Activated naive CD8-positive, alpha-beta T cell treated with anti-CD3 and anti-CD28 coated beads, Interleukin-2, amount 50 U/mL, for 24 hours (primary cell): ENCODE measurements at regions not wholly inside any gene's neighbourhood (a gene's known extent, or its start where the extent isn't known, plus 50 kb on each side); places are given as distances from the start of the nearest gene placed in this dataset.

ENCODE experiments used
- ATAC-seq: fragments of 150-1000 bp; cut with Tn5 transposase; one replicate; pipeline ENCODE4 v1.10.0; 2021
- DNase-seq: peaks from one replicate; pipeline ENCODE4 v3.0.0; 2021
- H3K27ac Mint-ChIP-seq: one replicate; pipeline ENCODE4 v1.8.0; 2021; ENCODE audit warnings: mild to moderate bottlenecking, mixed read lengths
- H3K27me3 Mint-ChIP-seq: one replicate; pipeline ENCODE4 v1.8.0; 2021; ENCODE audit warnings: mixed read lengths
- H3K36me3 Mint-ChIP-seq: one replicate; pipeline ENCODE4 v1.8.0; 2021; ENCODE audit warnings: low read depth, mixed read lengths
- H3K4me1 Mint-ChIP-seq: one replicate; pipeline ENCODE4 v1.8.0; 2021; ENCODE audit warnings: mixed read lengths
- H3K4me3 Mint-ChIP-seq: one replicate; pipeline ENCODE4 v1.8.0; 2021; ENCODE audit warnings: mild to moderate bottlenecking, moderate library complexity, mixed read lengths
- H3K9me3 Mint-ChIP-seq: one replicate; pipeline ENCODE4 v1.8.0; 2021; ENCODE audit warnings: mixed read lengths

DNA sequence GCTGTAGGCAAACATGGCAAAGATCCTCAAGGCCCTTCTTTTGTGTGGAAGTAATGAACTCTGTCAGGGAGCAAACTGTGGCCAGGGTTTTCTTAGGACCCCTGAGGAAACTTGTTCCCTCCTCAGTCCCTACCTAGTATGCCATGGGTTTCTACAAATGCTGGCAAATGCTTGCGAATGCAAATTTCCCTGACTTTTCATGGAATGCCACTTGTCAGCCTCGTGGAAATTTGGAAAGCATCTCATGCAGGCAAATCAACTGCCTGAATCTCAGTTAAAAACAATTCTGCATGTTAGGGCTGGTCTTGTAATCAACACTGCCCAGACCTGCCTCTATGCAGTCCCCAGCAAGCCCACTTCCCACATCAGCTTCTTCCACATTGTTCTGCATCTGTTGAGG lies 334.9 kb upstream of the AJAP1 start:
- Mint-ChIP-seq H3K4me3 (no peak overlapping the region), H3K9me3 (peaks cover 9% of the 10 kb centered on the region), H3K36me3 (peaks cover 2% of the 10 kb centered on the region), H3K4me1 (no peaks in the 10 kb centered on the region), H3K27me3 (peaks cover 4% of the 10 kb centered on the region), H3K27ac (no peak overlapping the region)
- ATAC-seq (no peak), DNase-seq (no peak)

- no peaks in the 10 kb centered on the region for H3K4me1 Mint-ChIP-seq
- H3K4me3 Mint-ChIP-seq: no peak overlapping the region
- no peak for DNase-seq
- no peaks in the 10 kb centered on the region for H3K36me3 Mint-ChIP-seq
- H3K27ac Mint-ChIP-seq: no peak overlapping the region
- no peaks in the 10 kb centered on the region for H3K27me3 Mint-ChIP-seq
- ATAC-seq: no peak
- no peaks in the 10 kb centered on the region for H3K9me3 Mint-ChIP-seq
These were observed 331.5 kb upstream of the AJAP1 start for GRCh38 chr1:4322881-4323280.

GRCh38 chr1:4323309-4323708 lies 331.1 kb upstream of the AJAP1 start:
- ATAC-seq (no peak), DNase-seq (no peak)
- no peak overlapping the region for H3K4me3 Mint-ChIP-seq
- no peaks in the 10 kb centered on the region for H3K36me3 Mint-ChIP-seq
- no peaks in the 10 kb centered on the region for H3K9me3 Mint-ChIP-seq
- no peaks in the 10 kb centered on the region for H3K4me1 Mint-ChIP-seq
- no peak overlapping the region for H3K27ac Mint-ChIP-seq
- H3K27me3 Mint-ChIP-seq: no peaks in the 10 kb centered on the region

- ATAC-seq (no peak), DNase-seq (no peak)
- Mint-ChIP-seq H3K9me3 (no peaks in the 10 kb centered on the region), H3K27me3 (no peaks in the 10 kb centered on the region), H3K4me1 (no peaks in the 10 kb centered on the region), H3K36me3 (no peaks in the 10 kb centered on the region), H3K27ac (no peak overlapping the region), H3K4me3 (no peak overlapping the region)
These were observed 329.9 kb upstream of the AJAP1 start for GRCh38 chr1:4324525-4324924.

- no peak overlapping the region for H3K27ac Mint-ChIP-seq
- H3K9me3 Mint-ChIP-seq: no peaks in the 10 kb centered on the region
- DNase-seq (no peak), ATAC-seq (no peak)
- no peak overlapping the region for H3K4me3 Mint-ChIP-seq
- no peaks in the 10 kb centered on the region for H3K4me1 Mint-ChIP-seq
- H3K27me3 Mint-ChIP-seq: no peaks in the 10 kb centered on the region
- no peaks in the 10 kb centered on the region for H3K36me3 Mint-ChIP-seq
These were observed 327.3 kb upstream of the AJAP1 start for GRCh38 chr1:4327142-4327541.

- ATAC-seq (no peak), DNase-seq (no peak)
- no peak overlapping the region for H3K27ac Mint-ChIP-seq
- H3K9me3 Mint-ChIP-seq: peaks cover 2% of the 10 kb centered on the region
- H3K4me3 Mint-ChIP-seq: no peak overlapping the region
- no peaks in the 10 kb centered on the region for H3K36me3 Mint-ChIP-seq
- H3K27me3 Mint-ChIP-seq: peaks cover 2% of the 10 kb centered on the region
- no peaks in the 10 kb centered on the region for H3K4me1 Mint-ChIP-seq
These were observed 325.9 kb upstream of the AJAP1 start for GRCh38 chr1:4328402-4329071.

GRCh38 chr1:4330805-4331766 lies 323.3 kb upstream of the AJAP1 start:
- H3K36me3 Mint-ChIP-seq: no peaks in the 10 kb centered on the region
- no peak overlapping the region for H3K27ac Mint-ChIP-seq
- peaks cover 3% of the 10 kb centered on the region for H3K27me3 Mint-ChIP-seq
- no peak overlapping the region for H3K4me3 Mint-ChIP-seq
- peaks cover 9% of the 10 kb centered on the region for H3K9me3 Mint-ChIP-seq
- ATAC-seq (no peak), DNase-seq (no peak)
- no peaks in the 10 kb centered on the region for H3K4me1 Mint-ChIP-seq

GRCh38 chr1:4331767-4332163 lies 322.6 kb upstream of the AJAP1 start:
- Mint-ChIP-seq H3K9me3 (peaks cover 14% of the 10 kb centered on the region), H3K27me3 (peaks cover 3% of the 10 kb centered on the region), H3K4me1 (no peaks in the 10 kb centered on the region), H3K27ac (no peak overlapping the region), H3K36me3 (no peaks in the 10 kb centered on the region), H3K4me3 (no peak overlapping the region)
- ATAC-seq: no peak
- no peak for DNase-seq

GRCh38 chr1:4336507-4336906 lies 317.9 kb upstream of the AJAP1 start:
- Mint-ChIP-seq H3K27me3 (peaks cover 3% of the 10 kb centered on the region), H3K4me3 (no peak overlapping the region), H3K9me3 (peaks cover 14% of the 10 kb centered on the region), H3K36me3 (no peaks in the 10 kb centered on the region), H3K27ac (no peak overlapping the region), H3K4me1 (no peaks in the 10 kb centered on the region)
- no peak for DNase-seq
- no peak for ATAC-seq

DNA sequence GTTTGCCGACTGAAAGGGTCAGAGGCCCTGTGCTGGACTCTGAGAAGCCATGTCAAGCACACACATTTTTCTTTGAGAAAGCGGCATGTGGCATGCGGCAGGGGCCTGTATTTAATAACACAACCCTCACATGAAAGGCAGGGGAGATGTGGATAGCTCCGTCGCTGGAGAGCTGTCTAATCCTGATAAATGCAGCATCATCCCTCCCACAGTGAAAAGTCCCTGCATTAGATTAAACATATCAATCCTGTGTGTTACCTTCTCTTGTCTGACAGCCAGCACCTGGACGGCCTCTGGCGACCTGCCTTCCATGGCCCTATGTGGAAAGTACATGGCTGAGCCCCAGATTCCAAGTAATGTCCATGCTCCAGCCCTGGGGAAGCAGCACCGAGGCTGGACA lies 313.0 kb upstream of the AJAP1 start:
- Mint-ChIP-seq H3K36me3 (no peaks in the 10 kb centered on the region), H3K4me1 (no peaks in the 10 kb centered on the region), H3K27ac (no peak overlapping the region), H3K9me3 (peaks cover 2% of the 10 kb centered on the region), H3K27me3 (no peaks in the 10 kb centered on the region), H3K4me3 (no peak overlapping the region)
- DNase-seq (no peak), ATAC-seq (no peak)

- peaks cover 2% of the 10 kb centered on the region for H3K27me3 Mint-ChIP-seq
- no peaks in the 10 kb centered on the region for H3K36me3 Mint-ChIP-seq
- no peak for ATAC-seq
- H3K4me3 Mint-ChIP-seq: no peak overlapping the region
- no peaks in the 10 kb centered on the region for H3K9me3 Mint-ChIP-seq
- DNase-seq: no peak
- H3K27ac Mint-ChIP-seq: no peak overlapping the region
- no peaks in the 10 kb centered on the region for H3K4me1 Mint-ChIP-seq
These were observed 310.2 kb upstream of the AJAP1 start for GRCh38 chr1:4344065-4344732.

DNA sequence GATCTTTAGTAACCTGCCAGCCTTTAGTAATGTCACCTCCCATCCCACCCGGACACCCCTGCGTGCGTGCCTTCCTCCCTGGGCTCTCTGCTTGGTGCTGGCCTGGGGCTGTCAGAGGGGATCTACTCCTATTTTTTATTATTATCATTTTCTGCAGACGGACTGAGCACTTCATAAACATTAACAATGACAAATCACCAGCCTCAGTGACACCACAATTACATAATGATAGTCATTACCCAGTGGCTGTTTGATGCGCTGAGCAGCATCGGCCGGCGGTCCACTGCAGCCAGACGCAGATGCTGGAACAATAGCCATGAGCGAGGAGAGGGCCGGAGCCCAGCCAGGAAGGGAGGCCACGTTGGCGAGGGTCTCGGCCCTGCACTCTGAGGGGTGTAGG lies 309.3 kb upstream of the AJAP1 start:
- Mint-ChIP-seq H3K9me3 (no peaks in the 10 kb centered on the region), H3K4me1 (no peaks in the 10 kb centered on the region), H3K27me3 (peaks cover 2% of the 10 kb centered on the region), H3K4me3 (no peak overlapping the region), H3K36me3 (no peaks in the 10 kb centered on the region), H3K27ac (no peak overlapping the region)
- DNase-seq: no peak
- no peak for ATAC-seq

- H3K27ac Mint-ChIP-seq: no peak overlapping the region
- H3K9me3 Mint-ChIP-seq: no peaks in the 10 kb centered on the region
- H3K4me1 Mint-ChIP-seq: no peaks in the 10 kb centered on the region
These were observed 308.3 kb upstream of the AJAP1 start for GRCh38 chr1:4346131-4346530.

DNA sequence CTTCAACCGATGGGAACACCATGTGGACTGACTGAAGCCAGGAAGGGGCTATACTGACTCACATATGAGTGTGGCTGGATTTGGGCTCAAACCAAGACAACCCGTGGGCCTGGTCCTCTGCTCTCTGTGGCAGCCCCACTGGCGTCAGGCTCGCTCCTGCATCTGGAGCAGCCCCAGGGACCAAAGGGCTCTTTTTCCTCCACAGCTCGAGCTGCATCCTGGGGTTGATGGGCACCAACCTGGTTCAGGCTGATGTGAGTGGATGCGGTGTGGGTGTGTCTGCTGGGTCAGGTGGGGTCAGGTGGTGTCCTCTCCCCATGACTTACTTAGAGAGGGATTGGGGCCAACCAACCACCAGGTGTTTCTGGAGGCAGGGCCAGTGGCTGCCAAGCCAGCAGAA lies 303.0 kb upstream of the AJAP1 start:
- no peak for ATAC-seq
- Mint-ChIP-seq H3K36me3 (no peaks in the 10 kb centered on the region), H3K4me3 (no peak overlapping the region), H3K9me3 (no peaks in the 10 kb centered on the region), H3K27me3 (peaks cover 2% of the 10 kb centered on the region), H3K4me1 (no peaks in the 10 kb centered on the region), H3K27ac (no peak overlapping the region)
- no peak for DNase-seq

More at GRCh38 chr1:4346131-4346530, 308.3 kb upstream of the AJAP1 start:
- H3K4me3 Mint-ChIP-seq: no peak overlapping the region
- DNase-seq: no peak
- ATAC-seq: no peak
- H3K36me3 Mint-ChIP-seq: no peaks in the 10 kb centered on the region
- peaks cover 2% of the 10 kb centered on the region for H3K27me3 Mint-ChIP-seq
